ENCODE measurements at regions not wholly inside any gene's neighbourhood (a gene's known extent, or its start where the extent isn't known, plus 50 kb on each side); places are given as distances from the start of the nearest gene placed in this dataset.
"Not testable (repeated sequence)": the region's sequence is repeated elsewhere in the genome, so short reads cannot be mapped to it uniquely, and the experiment has no call there.

- DNase-seq: no peak
Measured at GRCh38 chr2:83015035-83015715, 1443.9 kb downstream of the SUCLG1 start.

DNA sequence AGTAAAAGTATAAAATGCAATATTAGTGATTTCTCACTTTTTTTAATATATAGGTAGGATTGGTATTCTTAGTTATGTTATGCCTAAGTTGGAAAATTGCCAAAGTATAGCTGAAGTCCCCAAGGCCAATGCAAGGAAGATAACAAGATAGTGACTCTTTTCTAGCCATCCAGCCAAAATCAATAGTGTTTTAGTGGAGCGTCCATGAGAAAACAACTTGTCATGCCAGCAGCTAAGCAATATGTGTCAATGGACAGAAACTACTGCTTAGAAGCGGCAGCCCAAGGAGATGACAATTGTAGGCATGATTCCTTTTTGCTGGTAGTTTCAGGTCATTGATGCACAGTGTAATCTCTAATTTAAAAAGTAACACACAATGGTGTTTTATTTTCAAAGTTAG lies 1444.6 kb downstream of the SUCLG1 start:
- no peak for DNase-seq

DNA sequence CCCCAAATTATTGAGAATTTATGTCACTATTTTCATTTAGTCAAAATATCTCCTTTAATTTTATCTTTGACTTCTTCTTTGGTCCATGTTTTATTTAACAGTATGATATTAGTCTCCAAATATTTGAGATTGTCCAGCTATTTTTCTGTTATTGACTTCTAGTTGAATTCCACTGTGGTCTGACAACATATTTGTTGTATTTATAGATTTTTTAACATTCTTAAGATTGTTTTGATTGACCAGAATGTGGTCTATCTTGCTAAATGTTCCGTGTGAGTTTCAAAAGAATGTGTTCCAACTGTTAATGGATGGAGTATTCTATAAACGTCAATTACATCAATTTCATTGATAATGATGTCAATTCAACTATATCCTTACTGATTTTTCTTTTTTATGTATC lies 1452.1 kb downstream of the SUCLG1 start:
- DNase-seq: no peak

GRCh38 chr2:83003555-83003954 lies 1455.5 kb downstream of the SUCLG1 start:
- DNase-seq: no peak

- no peak for DNase-seq
Measured at GRCh38 chr2:83002706-83003105, 1456.4 kb downstream of the SUCLG1 start.

GRCh38 chr2:82998781-82999180 lies 1460.3 kb downstream of the SUCLG1 start:
- no peak for DNase-seq

- no peak for DNase-seq
Measured at GRCh38 chr2:82996217-82996616, 1462.9 kb downstream of the SUCLG1 start.

DNA sequence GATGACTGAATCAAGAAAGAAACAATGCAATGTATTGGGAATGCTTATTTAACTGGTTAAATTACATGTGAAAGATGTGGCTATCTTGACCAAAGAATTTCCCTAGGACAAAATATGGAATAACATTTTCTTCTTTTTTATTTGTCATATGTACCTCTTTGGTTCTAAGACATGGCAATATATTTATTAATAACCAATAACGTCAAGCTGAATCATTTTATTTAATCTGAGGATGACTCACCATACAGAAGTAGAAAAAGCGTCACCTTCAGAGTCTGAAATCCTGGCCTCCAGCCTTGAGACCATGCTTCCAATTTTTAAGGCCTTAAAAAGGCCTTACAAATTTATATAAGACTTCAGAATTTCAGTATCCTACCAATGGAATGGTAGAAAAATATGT lies 1464.9 kb downstream of the SUCLG1 start:
- no peak for DNase-seq

- no peak for DNase-seq
Measured at GRCh38 chr2:82993609-82994008, 1465.5 kb downstream of the SUCLG1 start.

GRCh38 chr2:82992968-82993367 lies 1466.1 kb downstream of the SUCLG1 start:
- no peak for DNase-seq

GRCh38 chr2:82987706-82988105 lies 1471.4 kb downstream of the SUCLG1 start:
- not testable (repeated sequence) for DNase-seq

DNA sequence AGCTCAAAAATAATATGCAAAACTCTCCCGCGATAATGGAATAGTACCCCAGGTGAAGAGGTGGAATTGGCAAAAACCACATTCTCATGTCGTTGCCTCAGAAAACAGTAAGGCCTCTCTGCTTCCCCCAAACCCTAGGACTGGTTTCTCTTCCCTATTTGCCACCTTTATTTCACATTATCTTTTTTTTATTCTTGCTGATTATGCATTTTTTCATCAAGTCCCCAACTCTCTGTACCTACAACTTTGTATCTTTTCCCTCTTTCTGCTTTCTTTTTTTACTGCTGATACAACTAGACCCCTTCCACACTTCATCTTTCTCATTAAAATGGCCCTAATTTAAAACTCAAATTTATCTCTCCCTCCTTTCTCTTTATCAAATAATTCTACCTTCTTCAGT lies 1472.2 kb downstream of the SUCLG1 start:
- no peak for DNase-seq

GRCh38 chr2:82985572-82986197 lies 1473.4 kb downstream of the SUCLG1 start:
- no peak for DNase-seq

- no peak for DNase-seq
Measured at GRCh38 chr2:82968358-82968757, 1490.7 kb downstream of the SUCLG1 start.

- DNase-seq: no peak
Measured at GRCh38 chr2:82964341-82964740, 1494.7 kb downstream of the SUCLG1 start.

DNA sequence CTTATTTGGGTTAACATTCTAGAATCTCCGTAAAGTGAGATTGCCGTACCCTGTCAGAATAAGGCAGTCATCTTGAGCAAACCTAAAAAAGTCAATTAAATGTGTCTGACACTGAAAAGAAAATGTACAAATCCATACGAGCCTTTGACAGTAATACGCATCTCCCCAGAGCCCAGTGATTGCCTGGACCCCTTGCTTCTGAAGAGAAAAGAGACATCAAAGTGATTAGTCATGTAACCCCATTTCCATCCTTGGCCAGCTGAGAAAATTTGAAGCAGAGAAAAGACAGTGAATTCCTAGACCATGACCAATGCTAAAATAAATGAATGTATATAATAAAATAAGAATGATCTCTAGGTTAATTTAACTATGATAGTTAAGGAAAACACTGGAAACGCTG lies 1499.4 kb downstream of the SUCLG1 start:
- no peak for DNase-seq

DNA sequence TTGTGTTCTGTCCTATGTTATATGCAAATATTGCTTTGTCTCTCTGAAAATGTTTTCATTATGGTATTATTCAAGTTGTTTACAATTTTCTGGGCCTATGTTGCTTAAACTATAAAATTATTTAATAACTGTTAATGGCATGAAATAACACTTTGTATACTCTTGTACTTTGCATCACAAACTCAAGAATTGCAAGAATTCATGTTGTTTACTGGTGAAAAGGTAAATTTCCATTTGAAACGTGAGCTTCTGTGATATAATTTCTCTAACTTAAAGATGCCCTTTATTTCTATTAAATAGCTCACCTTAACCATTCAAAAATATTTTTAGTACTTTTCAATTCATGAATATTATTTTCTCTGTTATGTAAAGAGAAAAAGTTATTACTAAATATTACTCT lies 1504.2 kb downstream of the SUCLG1 start:
- no peak for DNase-seq

- DNase-seq: no peak
Measured at GRCh38 chr2:82939211-82939610, 1519.9 kb downstream of the SUCLG1 start.

- not testable (repeated sequence) for DNase-seq
Measured at GRCh38 chr2:82938321-82938845, 1520.7 kb downstream of the SUCLG1 start.

- no peak for DNase-seq
Measured at GRCh38 chr2:82913566-82913965, 1545.5 kb downstream of the SUCLG1 start.

- DNase-seq: no peak
Measured at GRCh38 chr2:82896117-82896516, 1563.0 kb downstream of the SUCLG1 start.

DNA sequence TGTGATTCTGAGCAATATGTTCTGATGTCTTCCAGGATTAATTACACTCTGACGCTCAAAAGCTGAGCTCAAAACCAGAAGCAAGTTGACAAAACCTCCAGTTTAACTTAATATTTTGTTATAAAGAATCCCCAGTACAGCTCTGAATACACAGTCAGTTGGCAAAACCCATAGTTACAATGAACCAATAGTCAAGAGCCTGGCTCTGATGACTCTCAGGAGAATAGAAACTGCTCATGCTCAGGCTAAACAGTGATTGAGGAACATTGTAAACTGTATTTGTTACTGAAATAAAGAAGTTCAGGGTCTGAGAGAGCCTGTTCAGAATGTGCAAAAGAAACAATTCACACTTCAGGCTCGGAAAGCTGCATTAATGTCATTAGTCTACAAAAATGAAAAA lies 1565.9 kb downstream of the SUCLG1 start:
- no peak for DNase-seq

GRCh38 chr2:82879803-82880202 lies 1579.3 kb downstream of the SUCLG1 start:
- DNase-seq: no peak

DNA sequence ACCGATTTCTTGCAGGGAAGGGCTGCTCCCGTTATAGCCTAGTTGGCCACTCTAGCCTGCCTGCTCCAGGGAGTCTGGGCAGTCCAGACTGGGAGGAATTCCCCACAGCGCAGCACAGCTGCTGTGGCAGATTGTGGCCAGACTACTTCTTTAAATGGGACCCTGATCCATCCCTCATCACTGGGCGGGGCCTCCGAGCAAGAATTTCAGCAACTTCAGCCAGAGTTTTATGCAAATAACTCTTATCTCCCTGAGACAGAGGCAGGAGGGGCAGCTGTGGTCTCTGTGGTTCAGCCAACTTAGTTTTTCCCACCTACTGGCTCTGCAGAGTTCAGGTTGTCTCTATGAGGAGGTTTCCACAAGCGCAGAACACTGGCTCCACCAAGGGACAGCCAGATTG lies 1583.2 kb downstream of the SUCLG1 start:
- no peak for DNase-seq

GRCh38 chr2:82857967-82858366 lies 1601.1 kb downstream of the SUCLG1 start:
- DNase-seq: no peak
